GM19463 (cell line): ENCODE measurements at regions not wholly inside any gene's neighbourhood (a gene's known extent, or its start where the extent isn't known, plus 50 kb on each side); places are given as distances from the start of the nearest gene placed in this dataset.
A peak's percentile ranks its signal among the peaks of the same experiment; 100 is the strongest.
"Not testable (repeated sequence)": the region's sequence is repeated elsewhere in the genome, so short reads cannot be mapped to it uniquely, and the experiment has no call there.

Source experiments
- ATAC-seq: cut with Tn5 transposase; IDR thresholded peaks from one replicate; pipeline ENCODE4 v1.9.1; 2021; ENCODE audit warnings: mild to moderate bottlenecking, moderate library complexity; ENCODE audit not compliant: unreplicated experiment

- ATAC-seq: not testable (repeated sequence)
Measured at GRCh38 chr16:16559179-16559740, 180.3 kb downstream of the NPIPA7 start.

GRCh38 chr16:16561532-16561931, 182.6 kb downstream of the NPIPA7 start:
- ATAC-seq: not testable (repeated sequence)

GRCh38 chr16:16563962-16564361, 185.0 kb downstream of the NPIPA7 start:
- ATAC-seq: not testable (repeated sequence)

GRCh38 chr16:16565326-16565725, 186.4 kb downstream of the NPIPA7 start:
- not testable (repeated sequence) for ATAC-seq

GRCh38 chr16:16570055-16570454, 191.1 kb downstream of the NPIPA7 start:
- not testable (repeated sequence) for ATAC-seq

GRCh38 chr16:16570874-16571273, 191.9 kb downstream of the NPIPA7 start:
- ATAC-seq: not testable (repeated sequence)

GRCh38 chr16:16572130-16572774, 193.3 kb downstream of the NPIPA7 start:
- not testable (repeated sequence) for ATAC-seq

GRCh38 chr16:16577062-16577461, 198.1 kb downstream of the NPIPA7 start:
- ATAC-seq: not testable (repeated sequence)

GRCh38 chr16:16578701-16579100, 199.8 kb downstream of the NPIPA7 start:
- no peak for ATAC-seq

GRCh38 chr16:16582916-16583315, 204.0 kb downstream of the NPIPA7 start:
- not testable (repeated sequence) for ATAC-seq

GRCh38 chr16:16586073-16586651, 207.2 kb downstream of the NPIPA7 start:
- ATAC-seq: not testable (repeated sequence)

- not testable (repeated sequence) for ATAC-seq
Measured at GRCh38 chr16:16586969-16587368, 208.0 kb downstream of the NPIPA7 start.

GRCh38 chr16:16588436-16588835, 209.5 kb downstream of the NPIPA7 start:
- not testable (repeated sequence) for ATAC-seq

GRCh38 chr16:16590654-16591318, 211.8 kb downstream of the NPIPA7 start:
- not testable (repeated sequence) for ATAC-seq

GRCh38 chr16:16593156-16593863, 214.4 kb downstream of the NPIPA7 start:
- ATAC-seq: not testable (repeated sequence)

- ATAC-seq: peak; percentile 49
Measured at GRCh38 chr16:16595029-16595718, 216.2 kb downstream of the NPIPA7 start.

GRCh38 chr16:16601239-16601638, 222.3 kb downstream of the NPIPA7 start:
- ATAC-seq: not testable (repeated sequence)

- not testable (repeated sequence) for ATAC-seq
Measured at GRCh38 chr16:16607401-16608082, 228.6 kb downstream of the NPIPA7 start.

GRCh38 chr16:16609627-16610026, 230.7 kb downstream of the NPIPA7 start:
- not testable (repeated sequence) for ATAC-seq
